ENCODE measurements at regions not wholly inside any gene's neighbourhood (a gene's known extent, or its start where the extent isn't known, plus 50 kb on each side); places are given as distances from the start of the nearest gene placed in this dataset.

GRCh38 chr4:128359422-128359821 lies 71.8 kb upstream of the PGRMC2 start:
- no peak overlapping the region for H3K4me3 Mint-ChIP-seq
- peaks cover 10% of the 10 kb centered on the region for H3K4me1 Mint-ChIP-seq
- H3K27ac Mint-ChIP-seq: no peak overlapping the region
- H3K9me3 Mint-ChIP-seq: peaks cover 9% of the 10 kb centered on the region
- peaks cover 9% of the 10 kb centered on the region for H3K36me3 Mint-ChIP-seq (ENCODE audit: low read depth)
- no peak for TF ChIP-seq CTCF (IDR thresholded peaks at IDR 0.05)
- DNase-seq: no peak
- H3K27me3 Mint-ChIP-seq (ENCODE audit: low read depth, poor library complexity): no peaks in the 10 kb centered on the region

- Mint-ChIP-seq H3K36me3 (ENCODE audit: low read depth) (peaks cover 9% of the 10 kb centered on the region), H3K9me3 (peaks cover 9% of the 10 kb centered on the region), H3K27me3 (ENCODE audit: low read depth, poor library complexity) (no peaks in the 10 kb centered on the region), H3K4me1 (peaks cover 15% of the 10 kb centered on the region), H3K4me3 (no peak overlapping the region), H3K27ac (no peak overlapping the region)
- DNase-seq: no peak
- TF ChIP-seq CTCF (IDR thresholded peaks at IDR 0.05): no peak
Measured at GRCh38 chr4:128358913-128359279, 71.3 kb upstream of the PGRMC2 start.

GRCh38 chr4:128358231-128358912 lies 70.8 kb upstream of the PGRMC2 start:
- DNase-seq: no peak
- Mint-ChIP-seq H3K27me3 (ENCODE audit: low read depth, poor library complexity) (no peaks in the 10 kb centered on the region), H3K4me3 (no peak overlapping the region)

GRCh38 chr4:128357286-128357685 lies 69.7 kb upstream of the PGRMC2 start:
- H3K4me3 Mint-ChIP-seq: no peak overlapping the region
- no peaks in the 10 kb centered on the region for H3K27me3 Mint-ChIP-seq (ENCODE audit: low read depth, poor library complexity)
- DNase-seq: no peak
- H3K36me3 Mint-ChIP-seq (ENCODE audit: low read depth): peaks cover 9% of the 10 kb centered on the region
- no peak for TF ChIP-seq CTCF (IDR thresholded peaks at IDR 0.05)
- H3K27ac Mint-ChIP-seq: no peak overlapping the region
- H3K4me1 Mint-ChIP-seq: peaks cover 20% of the 10 kb centered on the region
- H3K9me3 Mint-ChIP-seq: peaks cover 9% of the 10 kb centered on the region

More at GRCh38 chr4:128358231-128358912, 70.8 kb upstream of the PGRMC2 start:
- Mint-ChIP-seq H3K4me1 (peaks cover 20% of the 10 kb centered on the region), H3K36me3 (ENCODE audit: low read depth) (peaks cover 9% of the 10 kb centered on the region), H3K27ac (no peak overlapping the region), H3K9me3 (peaks cover 9% of the 10 kb centered on the region)
- no peak for TF ChIP-seq CTCF (IDR thresholded peaks at IDR 0.05)

- TF ChIP-seq CTCF (IDR thresholded peaks at IDR 0.05): no peak
Measured at GRCh38 chr4:128355305-128355704, 67.7 kb upstream of the PGRMC2 start.

GRCh38 chr4:128354205-128354821 lies 66.7 kb upstream of the PGRMC2 start:
- Mint-ChIP-seq H3K4me3 (no peak overlapping the region), H3K4me1 (peaks cover 25% of the 10 kb centered on the region), H3K27me3 (ENCODE audit: low read depth, poor library complexity) (no peaks in the 10 kb centered on the region), H3K36me3 (ENCODE audit: low read depth) (peaks cover 9% of the 10 kb centered on the region), H3K27ac (peak overlapping the region; percentile 95), H3K9me3 (peaks cover 9% of the 10 kb centered on the region)
- no peak for DNase-seq
- TF ChIP-seq CTCF (IDR thresholded peaks at IDR 0.05): no peak

More at GRCh38 chr4:128355305-128355704, 67.7 kb upstream of the PGRMC2 start:
- H3K4me3 Mint-ChIP-seq: no peak overlapping the region
- peaks cover 9% of the 10 kb centered on the region for H3K9me3 Mint-ChIP-seq
- H3K36me3 Mint-ChIP-seq (ENCODE audit: low read depth): peaks cover 9% of the 10 kb centered on the region
- no peak for DNase-seq
- no peaks in the 10 kb centered on the region for H3K27me3 Mint-ChIP-seq (ENCODE audit: low read depth, poor library complexity)
- no peak overlapping the region for H3K27ac Mint-ChIP-seq
- peaks cover 20% of the 10 kb centered on the region for H3K4me1 Mint-ChIP-seq

Data from nephron progenitor cell (in vitro differentiated cells).